Activated B cell treated with CpG ODN at 0.5 μM for 24 hours (primary cell): ENCODE measurements at regions not wholly inside any gene's neighbourhood (a gene's known extent, or its start where the extent isn't known, plus 50 kb on each side); places are given as distances from the start of the nearest gene placed in this dataset.

ENCODE experiments used
- ATAC-seq: fragments of 200-7000 bp; cut with Tn5 transposase; one replicate; pipeline ENCODE4 v1.10.0; 2021; ENCODE audit warnings: low read depth, mild to moderate bottlenecking, moderate library complexity
- CTCF ChIA-PET: fragments of 350-600 bp; sonication (Branson Sonifier 250); formaldehyde crosslinking; loops from one replicate; lab custom pipeline; 2021; ENCODE audit warnings: antibody characterized with exemption; lab: Charles Lee
- POLR2A ChIA-PET: fragments of 350-600 bp; sonication (Branson Sonifier 250); formaldehyde crosslinking; loops from one replicate; lab custom pipeline; 2021; ENCODE audit warnings: antibody characterized with exemption; lab: Charles Lee
- DNase-seq: peaks from one replicate; pipeline ENCODE4 v3.0.0; 2022
- H3K27ac Mint-ChIP-seq: one replicate; pipeline ENCODE4 v1.8.0; 2020; ENCODE audit warnings: mixed read lengths
- H3K27me3 Mint-ChIP-seq: one replicate; pipeline ENCODE4 v1.8.0; 2021; ENCODE audit warnings: mixed read lengths
- H3K36me3 Mint-ChIP-seq: one replicate; pipeline ENCODE4 v1.8.0; 2021; ENCODE audit warnings: low read depth, mixed read lengths
- H3K4me1 Mint-ChIP-seq: one replicate; pipeline ENCODE4 v1.8.0; 2021; ENCODE audit warnings: mixed read lengths
- H3K4me3 Mint-ChIP-seq: one replicate; pipeline ENCODE4 v1.8.0; 2020; ENCODE audit warnings: mild to moderate bottlenecking, mixed read lengths
- H3K9me3 Mint-ChIP-seq: one replicate; pipeline ENCODE4 v1.8.0; 2020; ENCODE audit warnings: mixed read lengths
- CTCF ChIP-seq: fragments of 200-600 bp; IDR thresholded peaks from one replicate; pipeline ENCODE4 v1.8.0; 2022; ENCODE audit warnings: antibody characterized with exemption, mild to moderate bottlenecking
- intact Hi-C: fragments of 100-400 bp; cut with micrococcal nuclease; formaldehyde crosslinking; loops from one replicate; pipeline ENCODE4 v1.15.1; 2024

GRCh38 chr20:19937651-19938420 is 79.3 kb upstream of the NAA20 start:
- intact Hi-C loops = loop anchor here (1.0 to 5.0 kb wide), 3 partner anchors 23 to 231 kb away; no protein-coding TSS in a partner anchor
- CTCF ChIA-PET = interaction anchor here (1.3 kb wide), 1 partner anchor 35 kb away, joined by 3 read pairs; no protein-coding TSS in a partner anchor

GRCh38 chr20:19938421-19939090 is 78.6 kb upstream of the NAA20 start:
- Mint-ChIP-seq H3K4me1 (peaks cover 56% of the 10 kb centered on the region), H3K9me3 (no peaks in the 10 kb centered on the region), H3K4me3 (no peak overlapping the region), H3K36me3 (no peaks in the 10 kb centered on the region), H3K27me3 (no peaks in the 10 kb centered on the region), H3K27ac (no peak overlapping the region)
- POLR2A ChIA-PET = interaction anchor here (0.6 to 3.4 kb wide), 4 partner anchors 8 to 1338 kb away, joined by 3 to 17 read pairs (median 6); no protein-coding TSS in a partner anchor
- no peak for DNase-seq
- ATAC-seq = no peak
- intact Hi-C loops = loop anchor here (5.0 kb wide), 1 partner anchor 231 kb away; no protein-coding TSS in a partner anchor
- no peak for TF ChIP-seq CTCF
- CTCF ChIA-PET = interaction anchor here (0.5 to 1.3 kb wide), 2 partner anchors 36 to 56 kb away, joined by 3 to 6 read pairs; no protein-coding TSS in a partner anchor

More at GRCh38 chr20:19937651-19938420, 79.3 kb upstream of the NAA20 start:
- ATAC-seq (peak; percentile 69), DNase-seq (no peak)
- H3K36me3 Mint-ChIP-seq = no peaks in the 10 kb centered on the region
- H3K9me3 Mint-ChIP-seq = no peaks in the 10 kb centered on the region
- H3K27me3 Mint-ChIP-seq = no peaks in the 10 kb centered on the region
- peak overlapping the region; percentile 46 for H3K4me3 Mint-ChIP-seq
- peak overlapping the region; percentile 75 for H3K27ac Mint-ChIP-seq
- TF ChIP-seq CTCF = no peak
- POLR2A ChIA-PET = interaction anchor here (0.6 to 3.4 kb wide), 5 partner anchors 9 to 1337 kb away, joined by 3 to 17 read pairs (median 5); no protein-coding TSS in a partner anchor
- peaks cover 49% of the 10 kb centered on the region for H3K4me1 Mint-ChIP-seq

GRCh38 chr20:19940988-19941460 is 76.1 kb upstream of the NAA20 start:
- H3K4me1 Mint-ChIP-seq = peaks cover 42% of the 10 kb centered on the region
- ChIA-PET CTCF (interaction anchor here (1.1 kb wide), 1 partner anchor 113 kb away, joined by 3 read pairs; no protein-coding TSS in a partner anchor), POLR2A (no interaction called here)
- no peak for DNase-seq
- no peak overlapping the region for H3K27ac Mint-ChIP-seq
- TF ChIP-seq CTCF = no peak
- intact Hi-C loops = no loop called here
- no peaks in the 10 kb centered on the region for H3K9me3 Mint-ChIP-seq
- no peak for ATAC-seq
- no peaks in the 10 kb centered on the region for H3K27me3 Mint-ChIP-seq
- H3K36me3 Mint-ChIP-seq = no peaks in the 10 kb centered on the region
- no peak overlapping the region for H3K4me3 Mint-ChIP-seq

GRCh38 chr20:19942611-19943010 is 74.6 kb upstream of the NAA20 start:
- DNase-seq = no peak
- ChIA-PET CTCF (interaction anchor here (1.1 kb wide), 1 partner anchor 249 kb away, joined by 3 read pairs; no protein-coding TSS in a partner anchor), POLR2A (no interaction called here)
- intact Hi-C loops = no loop called here
- TF ChIP-seq CTCF = no peak
- ATAC-seq = no peak
- peaks cover 27% of the 10 kb centered on the region for H3K4me1 Mint-ChIP-seq
- H3K27me3 Mint-ChIP-seq = no peaks in the 10 kb centered on the region
- no peak overlapping the region for H3K4me3 Mint-ChIP-seq
- H3K27ac Mint-ChIP-seq = no peak overlapping the region
- H3K36me3 Mint-ChIP-seq = no peaks in the 10 kb centered on the region
- H3K9me3 Mint-ChIP-seq = no peaks in the 10 kb centered on the region
